Upper lobe of left lung (tissue), 6 donors: ENCODE measurements at regions not wholly inside any gene's neighbourhood (a gene's known extent, or its start where the extent isn't known, plus 50 kb on each side); places are given as distances from the start of the nearest gene placed in this dataset.

ENCODE experiments used
- ATAC-seq, 2 donors: fragments of 200-7000 bp; cut with Tn5 transposase; one replicate each; pipeline ENCODE4 v1.9.1; 2022; ENCODE audit warnings: mild to moderate bottlenecking in 2 of 2, moderate library complexity in 2 of 2; ENCODE audit not compliant: low FRiP score in 2 of 2
- DNase-seq, 2 donors: peaks; one replicate each; pipeline ENCODE4 v3.0.0-alpha.2; 2019 to 2020
- H3K27ac ChIP-seq, 4 donors: fragments of 200-600 bp; sonication (generic); one replicate each; pipeline ENCODE4 v1.5.1; 2016 to 2019
- H3K27me3 ChIP-seq, 4 donors: fragments of 200-600 bp; sonication (generic); one replicate each; pipeline ENCODE4 v1.5.1; 2017 to 2019
- H3K36me3 ChIP-seq, 4 donors: fragments of 200-600 bp; sonication (generic); one replicate each; pipeline ENCODE4 v1.5.1; 2016 to 2019
- H3K4me1 ChIP-seq, 4 donors: fragments of 200-600 bp; sonication (generic); one replicate each; pipeline ENCODE4 v1.5.1; 2018 to 2019
- H3K4me3 ChIP-seq, 4 donors: fragments of 200-600 bp; sonication (generic); one replicate each; pipeline ENCODE4 v1.5.1; 2017 to 2019; ENCODE audit warnings: mild to moderate bottlenecking in 2 of 4, moderate library complexity in 1 of 4
- H3K9me3 ChIP-seq, 4 donors: fragments of 200-600 bp; sonication (generic); one replicate each; pipeline ENCODE4 v1.5.1; 2018 to 2019
- EP300 ChIP-seq, 4 donors: sonication (generic); formaldehyde crosslinking; IDR thresholded peaks; one replicate each; pipeline ENCODE4 v1.5.1; 2017; ENCODE audit warnings: antibody characterized with exemption in 4 of 4, control low read depth in 2 of 4
- POLR2A ChIP-seq, 4 donors: fragments of 450-650 bp; IDR thresholded peaks; one replicate each; pipeline ENCODE4 v1.5.1; 2016 to 2017; ENCODE audit warnings: antibody characterized with exemption in 4 of 4, mild to moderate bottlenecking in 2 of 4
- POLR2AphosphoS5 ChIP-seq, 2 donors: sonication (generic); formaldehyde crosslinking; IDR thresholded peaks; one replicate each; pipeline ENCODE4 v1.5.1; 2017; ENCODE audit warnings: antibody characterized with exemption in 2 of 2
- WGBS, 2 donors: methylation state at CpG; one replicate each; pipeline ENCODE4 v1.1.5; 2017 to 2018; 5-methylcytosine and 5-hydroxymethylcytosine counted together
- TF ChIP-seq, protein P1 (sequence below), 6 experiments: fragments of 450-650 bp in 4 of 6; fragments of 200-600 bp in 2 of 6; sonication (generic) in 2 of 6; IDR thresholded peaks; one replicate each; pipeline ENCODE4 v1.5.1; 2016 to 2019; ENCODE audit warnings: antibody characterized with exemption in 6 of 6
- donor health status: DM: no; HTN: no; CAD: no; lungs with moderate emphysema.
- donor health status: DM: no; HTN: yes; CAD: no; lungs with severe emphysema.

DNA sequence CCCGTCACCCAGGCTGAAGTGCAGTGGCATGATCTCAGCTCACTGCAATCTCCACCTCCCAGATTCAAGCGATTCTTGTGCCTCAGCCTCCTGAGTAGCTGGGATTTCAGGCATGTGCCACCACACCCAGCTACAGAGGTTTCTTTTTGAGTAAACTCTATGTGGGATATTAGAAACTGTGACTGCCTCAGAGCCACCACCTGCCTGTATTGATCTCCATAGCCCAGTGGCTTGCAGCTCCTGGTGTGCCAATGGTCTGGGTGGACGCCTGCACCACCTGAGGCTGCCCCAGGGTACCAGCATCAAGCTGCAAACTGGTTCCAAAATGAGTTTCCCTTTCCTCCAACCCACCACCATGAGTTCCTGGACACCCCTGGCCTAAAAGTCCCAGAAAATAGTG lies 89.7 kb upstream of the SLC44A3 start:
- Histone ChIP-seq H3K9me3 (no peaks in the 10 kb centered on the region), H3K4me1 (peaks cover 9 to 20% (median 14%) of the 10 kb centered on the region in 4 donors), H3K27me3 (no peaks in the 10 kb centered on the region), H3K36me3 (no peaks in the 10 kb centered on the region), H3K4me3 (no peak overlapping the region), H3K27ac (no peak overlapping the region)
- ATAC-seq (no peak), DNase-seq (no peak)
- TF ChIP-seq POLR2A (IDR thresholded peaks at IDR 0.05) (no peak), POLR2AphosphoS5 (IDR thresholded peaks at IDR 0.05) (no peak), EP300 (IDR thresholded peaks at IDR 0.05) (no peak)
- TF ChIP-seq, protein P1, sequence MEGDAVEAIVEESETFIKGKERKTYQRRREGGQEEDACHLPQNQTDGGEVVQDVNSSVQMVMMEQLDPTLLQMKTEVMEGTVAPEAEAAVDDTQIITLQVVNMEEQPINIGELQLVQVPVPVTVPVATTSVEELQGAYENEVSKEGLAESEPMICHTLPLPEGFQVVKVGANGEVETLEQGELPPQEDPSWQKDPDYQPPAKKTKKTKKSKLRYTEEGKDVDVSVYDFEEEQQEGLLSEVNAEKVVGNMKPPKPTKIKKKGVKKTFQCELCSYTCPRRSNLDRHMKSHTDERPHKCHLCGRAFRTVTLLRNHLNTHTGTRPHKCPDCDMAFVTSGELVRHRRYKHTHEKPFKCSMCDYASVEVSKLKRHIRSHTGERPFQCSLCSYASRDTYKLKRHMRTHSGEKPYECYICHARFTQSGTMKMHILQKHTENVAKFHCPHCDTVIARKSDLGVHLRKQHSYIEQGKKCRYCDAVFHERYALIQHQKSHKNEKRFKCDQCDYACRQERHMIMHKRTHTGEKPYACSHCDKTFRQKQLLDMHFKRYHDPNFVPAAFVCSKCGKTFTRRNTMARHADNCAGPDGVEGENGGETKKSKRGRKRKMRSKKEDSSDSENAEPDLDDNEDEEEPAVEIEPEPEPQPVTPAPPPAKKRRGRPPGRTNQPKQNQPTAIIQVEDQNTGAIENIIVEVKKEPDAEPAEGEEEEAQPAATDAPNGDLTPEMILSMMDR (IDR thresholded peaks at IDR 0.05): no peak
- 79 to 94% methylated on average over 2 to 3 of the region's 3 CpGs for WGBS, 2 donors

DNA sequence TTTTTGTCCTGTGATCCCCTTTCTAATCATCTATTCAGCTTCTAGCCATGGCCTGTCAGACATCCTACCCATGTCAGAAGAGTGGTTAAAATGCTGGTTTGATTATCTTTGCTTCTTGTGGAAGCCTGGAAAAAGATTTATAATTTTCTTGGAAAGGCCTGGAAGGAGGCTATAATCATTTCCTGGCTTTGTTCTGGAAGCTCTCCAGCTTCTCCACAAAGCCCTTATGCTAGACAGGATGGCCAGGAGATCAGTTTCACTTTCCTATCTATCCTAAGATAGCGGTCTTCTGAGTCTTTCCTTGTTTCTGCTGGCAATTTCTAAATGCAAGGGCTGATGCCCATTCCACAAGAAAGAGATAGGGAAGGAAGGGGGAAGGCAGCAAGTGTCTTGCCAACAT lies 90.9 kb upstream of the SLC44A3 start:
- WGBS, 2 donors: 39 to 70% methylated on average over 1 of the region's 1 CpG
- peak in 1 of 2 donors; percentile 79 for ATAC-seq
- peak overlapping the region in 2 of 4 donors; percentile 45 to 48 for H3K27ac ChIP-seq

DNA sequence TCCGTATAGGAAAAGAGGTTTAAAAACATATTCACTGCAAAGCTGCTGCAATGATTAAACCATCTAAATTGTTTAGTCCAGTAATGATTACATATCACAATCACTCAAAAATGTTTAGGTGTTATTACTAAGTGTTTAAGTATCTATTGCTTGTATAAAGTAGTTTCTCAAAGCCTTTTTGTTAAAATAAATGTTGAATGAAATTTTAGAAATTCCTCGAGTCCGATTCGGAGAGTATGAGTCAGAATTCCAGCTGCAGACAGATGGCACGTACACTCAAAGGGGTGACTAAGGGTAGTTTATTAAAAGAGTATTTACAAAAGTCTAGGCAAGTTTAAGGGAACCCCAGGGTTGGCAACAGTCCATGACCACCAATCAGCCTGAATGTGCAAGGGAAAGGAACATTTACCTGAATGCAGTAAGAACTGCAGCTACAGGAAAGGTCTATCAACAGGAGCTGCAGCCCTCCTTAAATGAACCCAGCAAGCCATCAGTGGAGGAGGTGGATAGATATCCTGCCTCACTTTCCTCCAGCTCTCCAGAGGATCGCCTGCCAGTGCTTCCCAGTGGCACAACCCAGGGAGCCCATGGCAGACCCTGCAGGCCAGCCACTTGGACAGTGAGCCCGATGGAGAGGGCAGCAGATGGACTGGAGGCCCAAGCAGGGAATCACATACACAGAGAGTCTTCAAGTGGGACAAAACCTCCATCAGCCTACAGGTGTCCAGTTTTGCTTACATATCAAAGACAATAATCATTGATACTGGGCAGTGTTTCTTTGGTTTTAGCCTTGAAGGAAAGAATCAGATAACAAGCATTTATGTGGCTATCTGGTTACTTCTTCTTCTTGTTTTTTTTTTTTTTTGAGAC lies 92.1 kb upstream of the SLC44A3 start:
- Histone ChIP-seq H3K27ac (no peak overlapping the region), H3K9me3 (no peaks in the 10 kb centered on the region), H3K27me3 (no peaks in the 10 kb centered on the region), H3K36me3 (no peaks in the 10 kb centered on the region), H3K4me1 (peaks cover 4 to 20% (median 11%) of the 10 kb centered on the region in 4 donors), H3K4me3 (no peak overlapping the region)
- peak in 1 of 2 donors; percentile 62 for ATAC-seq
- WGBS, 2 donors: 48 to 56% methylated on average over 7 of the region's 7 CpGs
- DNase-seq: no peak
- TF ChIP-seq EP300 (IDR thresholded peaks at IDR 0.05): no peak

More for the DNA sequence above, 90.9 kb upstream of the SLC44A3 start:
- H3K9me3 ChIP-seq: no peaks in the 10 kb centered on the region
- H3K36me3 ChIP-seq: no peaks in the 10 kb centered on the region
- no peak for TF ChIP-seq POLR2A (IDR thresholded peaks at IDR 0.05)
- no peak for TF ChIP-seq POLR2AphosphoS5 (IDR thresholded peaks at IDR 0.05)
- TF ChIP-seq, protein P1 (IDR thresholded peaks at IDR 0.05): no peak
- TF ChIP-seq EP300 (IDR thresholded peaks at IDR 0.05): no peak
- H3K27me3 ChIP-seq: no peaks in the 10 kb centered on the region
- no peak for DNase-seq
- no peak overlapping the region for H3K4me3 ChIP-seq
- peaks cover 4 to 20% (median 7%) of the 10 kb centered on the region in 4 donors for H3K4me1 ChIP-seq

DNA sequence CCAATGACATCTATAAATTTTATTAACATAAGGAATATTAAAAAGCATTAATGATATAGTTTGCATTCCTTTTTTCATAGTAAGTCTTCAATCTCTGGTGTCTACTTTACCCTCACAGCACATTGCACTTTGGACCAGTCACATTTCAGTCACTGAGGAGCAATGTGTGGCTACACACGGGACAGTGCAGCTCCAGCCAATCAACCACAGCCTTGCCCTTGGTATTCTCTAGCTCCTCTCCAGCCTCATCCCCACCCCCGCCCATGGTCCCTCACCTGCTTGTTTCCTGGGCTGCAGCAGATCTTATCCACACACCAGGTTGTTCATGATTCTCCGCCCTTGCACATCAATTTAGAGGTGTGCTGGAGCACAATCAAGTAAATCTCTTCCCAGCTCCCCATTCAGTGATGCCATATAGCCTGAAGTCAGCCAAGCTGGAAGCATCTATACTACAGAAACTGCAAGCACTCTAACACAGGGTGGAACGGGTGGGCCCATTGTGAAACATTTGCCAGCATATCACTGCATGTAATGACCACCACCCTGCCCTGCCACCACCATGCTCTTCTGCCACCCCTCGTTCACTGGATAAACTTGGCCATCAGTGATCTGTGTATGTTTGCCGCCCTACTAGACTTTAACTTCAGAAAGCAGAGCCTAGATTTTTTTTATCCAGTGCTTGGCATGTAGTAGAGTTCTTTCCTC lies 93.0 kb upstream of the SLC44A3 start:
- Histone ChIP-seq H3K4me3 (no peak overlapping the region), H3K36me3 (no peaks in the 10 kb centered on the region), H3K27me3 (no peaks in the 10 kb centered on the region), H3K27ac (no peak overlapping the region), H3K9me3 (no peaks in the 10 kb centered on the region), H3K4me1 (peaks cover 4 to 20% (median 11%) of the 10 kb centered on the region in 4 donors)
- ATAC-seq (no peak), DNase-seq (no peak)
- TF ChIP-seq, protein P1 (IDR thresholded peaks at IDR 0.05): no peak
- TF ChIP-seq POLR2AphosphoS5 (IDR thresholded peaks at IDR 0.05) (no peak), POLR2A (IDR thresholded peaks at IDR 0.05) (no peak), EP300 (IDR thresholded peaks at IDR 0.05) (no peak)
- WGBS, 2 donors: 67 to 92% methylated on average over 6 of the region's 6 CpGs

DNA sequence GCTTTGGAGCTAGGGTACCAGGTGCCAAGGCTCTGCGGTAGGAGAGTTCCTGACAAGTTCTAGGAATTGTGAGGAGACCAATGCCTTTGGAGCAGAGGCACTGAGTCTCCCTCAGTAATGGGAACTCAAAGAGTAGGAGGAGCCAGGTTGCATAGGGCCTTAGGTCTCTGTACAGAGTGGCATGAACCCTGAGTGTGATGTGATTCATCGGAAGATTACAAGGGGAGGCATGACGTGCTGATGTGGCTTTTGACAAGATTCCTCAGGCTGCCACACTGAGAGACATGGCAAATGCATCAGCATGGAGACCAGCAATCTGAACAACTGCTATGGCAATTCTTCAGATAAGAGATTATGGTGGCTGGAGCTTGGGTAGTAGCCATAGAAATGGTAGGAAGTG lies 94.6 kb upstream of the SLC44A3 start:
- TF ChIP-seq, protein P1 (IDR thresholded peaks at IDR 0.05): no peak
- TF ChIP-seq EP300 (IDR thresholded peaks at IDR 0.05) (no peak), POLR2AphosphoS5 (IDR thresholded peaks at IDR 0.05) (no peak), POLR2A (IDR thresholded peaks at IDR 0.05) (no peak)
- H3K27me3 ChIP-seq: no peaks in the 10 kb centered on the region
- no peak for ATAC-seq
- peaks cover 4 to 27% (median 14%) of the 10 kb centered on the region in 4 donors for H3K4me1 ChIP-seq
- 96 to 97% methylated on average over 3 of the region's 3 CpGs for WGBS, 2 donors
- no peaks in the 10 kb centered on the region for H3K36me3 ChIP-seq
- no peak overlapping the region for H3K4me3 ChIP-seq
- no peak for DNase-seq
- H3K9me3 ChIP-seq: no peaks in the 10 kb centered on the region
- no peak overlapping the region for H3K27ac ChIP-seq
